ENCODE measurements at regions not wholly inside any gene's neighbourhood (a gene's known extent, or its start where the extent isn't known, plus 50 kb on each side); places are given as distances from the start of the nearest gene placed in this dataset.

- TF ChIP-seq ZNF565 (CRISPR knock-in tag; conservative IDR thresholded peaks at IDR 0.05; ENCODE audit: low read depth) (no peak), ESRRG (CRISPR knock-in tag; IDR thresholded peaks at IDR 0.05) (no peak), PATZ1 (CRISPR knock-in tag; IDR thresholded peaks at IDR 0.05; ENCODE audit: borderline replicate concordance) (no peak), OSR1 (CRISPR knock-in tag; IDR thresholded peaks at IDR 0.05) (no peak), SNAI2 (CRISPR knock-in tag; IDR thresholded peaks at IDR 0.05) (no peak), POU6F1 (CRISPR knock-in tag; IDR thresholded peaks at IDR 0.05; ENCODE audit: borderline replicate concordance, low read depth) (no peak), TOX (CRISPR knock-in tag; IDR thresholded peaks at IDR 0.05; ENCODE audit: borderline replicate concordance) (no peak), BACH2 (CRISPR knock-in tag; IDR thresholded peaks at IDR 0.05; ENCODE audit: borderline replicate concordance) (no peak), RARB (CRISPR knock-in tag; IDR thresholded peaks at IDR 0.05) (no peak), ARNTL (CRISPR knock-in tag; IDR thresholded peaks at IDR 0.05; ENCODE audit: borderline replicate concordance, low read depth) (no peak), ISL1 (CRISPR knock-in tag; IDR thresholded peaks at IDR 0.05) (no peak), ZNF8 (CRISPR knock-in tag; IDR thresholded peaks at IDR 0.05) (no peak), CSDC2 (CRISPR knock-in tag; IDR thresholded peaks at IDR 0.05) (no peak), ZNF70 (CRISPR knock-in tag; IDR thresholded peaks at IDR 0.05) (no peak), ZFP30 (CRISPR knock-in tag; IDR thresholded peaks at IDR 0.05) (no peak), ZC3H10 (CRISPR knock-in tag; IDR thresholded peaks at IDR 0.05) (no peak)
- TF ChIP-seq, protein P1, sequence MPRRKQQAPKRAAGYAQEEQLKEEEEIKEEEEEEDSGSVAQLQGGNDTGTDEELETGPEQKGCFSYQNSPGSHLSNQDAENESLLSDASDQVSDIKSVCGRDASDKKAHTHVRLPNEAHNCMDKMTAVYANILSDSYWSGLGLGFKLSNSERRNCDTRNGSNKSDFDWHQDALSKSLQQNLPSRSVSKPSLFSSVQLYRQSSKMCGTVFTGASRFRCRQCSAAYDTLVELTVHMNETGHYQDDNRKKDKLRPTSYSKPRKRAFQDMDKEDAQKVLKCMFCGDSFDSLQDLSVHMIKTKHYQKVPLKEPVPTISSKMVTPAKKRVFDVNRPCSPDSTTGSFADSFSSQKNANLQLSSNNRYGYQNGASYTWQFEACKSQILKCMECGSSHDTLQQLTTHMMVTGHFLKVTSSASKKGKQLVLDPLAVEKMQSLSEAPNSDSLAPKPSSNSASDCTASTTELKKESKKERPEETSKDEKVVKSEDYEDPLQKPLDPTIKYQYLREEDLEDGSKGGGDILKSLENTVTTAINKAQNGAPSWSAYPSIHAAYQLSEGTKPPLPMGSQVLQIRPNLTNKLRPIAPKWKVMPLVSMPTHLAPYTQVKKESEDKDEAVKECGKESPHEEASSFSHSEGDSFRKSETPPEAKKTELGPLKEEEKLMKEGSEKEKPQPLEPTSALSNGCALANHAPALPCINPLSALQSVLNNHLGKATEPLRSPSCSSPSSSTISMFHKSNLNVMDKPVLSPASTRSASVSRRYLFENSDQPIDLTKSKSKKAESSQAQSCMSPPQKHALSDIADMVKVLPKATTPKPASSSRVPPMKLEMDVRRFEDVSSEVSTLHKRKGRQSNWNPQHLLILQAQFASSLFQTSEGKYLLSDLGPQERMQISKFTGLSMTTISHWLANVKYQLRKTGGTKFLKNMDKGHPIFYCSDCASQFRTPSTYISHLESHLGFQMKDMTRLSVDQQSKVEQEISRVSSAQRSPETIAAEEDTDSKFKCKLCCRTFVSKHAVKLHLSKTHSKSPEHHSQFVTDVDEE (CRISPR knock-in tag; IDR thresholded peaks at IDR 0.05) = no peak
- no peak; the same call in 2 of the 3 replicates for ATAC-seq
These were observed 74.7 kb upstream of the DRD2 start for GRCh38 chr11:113549611-113550578.

DNA sequence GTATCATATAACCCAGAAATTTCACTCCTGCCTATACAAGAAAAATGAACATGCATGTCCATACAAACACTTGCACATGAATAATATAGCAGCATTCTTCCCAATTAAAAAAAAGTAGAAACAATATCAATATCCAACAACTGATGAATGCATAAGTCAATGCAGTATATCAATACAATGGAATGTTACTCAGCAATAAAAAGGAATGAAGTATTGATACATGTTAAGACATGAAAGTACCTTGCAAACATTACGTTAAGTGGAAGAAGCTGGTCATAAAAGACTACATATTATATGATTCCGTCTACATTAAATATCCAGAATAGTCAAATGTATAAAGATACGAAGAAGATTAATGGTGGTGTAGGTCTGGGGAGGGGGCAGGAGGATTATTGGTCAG lies 73.9 kb upstream of the DRD2 start:
- TF ChIP-seq ZFP30 (CRISPR knock-in tag; IDR thresholded peaks at IDR 0.05) (no peak), OSR1 (CRISPR knock-in tag; IDR thresholded peaks at IDR 0.05) (no peak), GLIS3 (CRISPR knock-in tag; IDR thresholded peaks at IDR 0.05) (no peak), PPARA (CRISPR knock-in tag; IDR thresholded peaks at IDR 0.05; ENCODE audit: borderline replicate concordance) (no peak), PATZ1 (CRISPR knock-in tag; IDR thresholded peaks at IDR 0.05; ENCODE audit: borderline replicate concordance) (no peak), TOX (CRISPR knock-in tag; IDR thresholded peaks at IDR 0.05; ENCODE audit: borderline replicate concordance) (no peak), ZFP3 (CRISPR knock-in tag; IDR thresholded peaks at IDR 0.05) (no peak), ARNTL (CRISPR knock-in tag; IDR thresholded peaks at IDR 0.05; ENCODE audit: borderline replicate concordance, low read depth) (no peak), RARB (CRISPR knock-in tag; IDR thresholded peaks at IDR 0.05) (no peak), CSDC2 (CRISPR knock-in tag; IDR thresholded peaks at IDR 0.05) (no peak), POU6F1 (CRISPR knock-in tag; IDR thresholded peaks at IDR 0.05; ENCODE audit: borderline replicate concordance, low read depth) (no peak), ZNF565 (CRISPR knock-in tag; conservative IDR thresholded peaks at IDR 0.05; ENCODE audit: low read depth) (no peak), ZNF70 (CRISPR knock-in tag; IDR thresholded peaks at IDR 0.05) (no peak)
- TF ChIP-seq, protein P2, sequence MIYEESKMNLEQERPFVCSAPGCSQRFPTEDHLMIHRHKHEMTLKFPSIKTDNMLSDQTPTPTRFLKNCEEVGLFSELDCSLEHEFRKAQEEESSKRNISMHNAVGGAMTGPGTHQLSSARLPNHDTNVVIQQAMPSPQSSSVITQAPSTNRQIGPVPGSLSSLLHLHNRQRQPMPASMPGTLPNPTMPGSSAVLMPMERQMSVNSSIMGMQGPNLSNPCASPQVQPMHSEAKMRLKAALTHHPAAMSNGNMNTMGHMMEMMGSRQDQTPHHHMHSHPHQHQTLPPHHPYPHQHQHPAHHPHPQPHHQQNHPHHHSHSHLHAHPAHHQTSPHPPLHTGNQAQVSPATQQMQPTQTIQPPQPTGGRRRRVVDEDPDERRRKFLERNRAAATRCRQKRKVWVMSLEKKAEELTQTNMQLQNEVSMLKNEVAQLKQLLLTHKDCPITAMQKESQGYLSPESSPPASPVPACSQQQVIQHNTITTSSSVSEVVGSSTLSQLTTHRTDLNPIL (CRISPR knock-in tag; IDR thresholded peaks at IDR 0.05; ENCODE audit: low read depth) = no peak
- TF ChIP-seq, protein P3, sequence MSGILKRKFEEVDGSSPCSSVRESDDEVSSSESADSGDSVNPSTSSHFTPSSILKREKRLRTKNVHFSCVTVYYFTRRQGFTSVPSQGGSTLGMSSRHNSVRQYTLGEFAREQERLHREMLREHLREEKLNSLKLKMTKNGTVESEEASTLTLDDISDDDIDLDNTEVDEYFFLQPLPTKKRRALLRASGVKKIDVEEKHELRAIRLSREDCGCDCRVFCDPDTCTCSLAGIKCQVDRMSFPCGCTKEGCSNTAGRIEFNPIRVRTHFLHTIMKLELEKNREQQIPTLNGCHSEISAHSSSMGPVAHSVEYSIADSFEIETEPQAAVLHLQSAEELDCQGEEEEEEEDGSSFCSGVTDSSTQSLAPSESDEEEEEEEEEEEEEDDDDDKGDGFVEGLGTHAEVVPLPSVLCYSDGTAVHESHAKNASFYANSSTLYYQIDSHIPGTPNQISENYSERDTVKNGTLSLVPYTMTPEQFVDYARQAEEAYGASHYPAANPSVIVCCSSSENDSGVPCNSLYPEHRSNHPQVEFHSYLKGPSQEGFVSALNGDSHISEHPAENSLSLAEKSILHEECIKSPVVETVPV (CRISPR knock-in tag; IDR thresholded peaks at IDR 0.05) = no peak
- ATAC-seq = no peak
